Keratinocyte (primary cell): ENCODE measurements at regions not wholly inside any gene's neighbourhood (a gene's known extent, or its start where the extent isn't known, plus 50 kb on each side); places are given as distances from the start of the nearest gene placed in this dataset.

ENCODE experiments used
- CTCF ChIP-seq, 3 experiments: IDR thresholded peaks in 1 of 3; conservative IDR thresholded peaks in 1 of 3; optimal IDR thresholded peaks in 1 of 3; 2 replicates in 2 of 3; 3 replicates in 1 of 3; pipeline versions ENCODE3 to v1.5.1; 2011; ENCODE audit warnings: low read length in 3 of 3, mild to moderate bottlenecking in 3 of 3, moderate library complexity in 2 of 3, control low read depth in 1 of 3, inconsistent platforms in 1 of 3; ENCODE audit not compliant: insufficient read depth in 2 of 3; ENCODE audit errors: extremely low read depth in 1 of 3
- EZH2 ChIP-seq: IDR thresholded peaks from one replicate; pipeline ENCODE4 v1.6.1; 2012; ENCODE audit warnings: inconsistent platforms, mild to moderate bottlenecking, low read length, moderate library complexity

GRCh38 chr6:6905961-6906518 is 201.7 kb upstream of the RREB1 start:
- TF ChIP-seq CTCF (optimal IDR thresholded peaks at IDR 0.05 in 1 of 3, IDR thresholded peaks at IDR 0.05 in 1 of 3, conservative IDR thresholded peaks at IDR 0.05 in 1 of 3; ENCODE audit: extremely low read depth in 1 of 3, insufficient read depth in 2 of 3, low read length in 3 of 3) (no peak), EZH2 (no peak)
